OCI-LY1 (cell line): ENCODE measurements at regions not wholly inside any gene's neighbourhood (a gene's known extent, or its start where the extent isn't known, plus 50 kb on each side); places are given as distances from the start of the nearest gene placed in this dataset.

Experiments used
- H2AFZ ChIP-seq: fragments of 200-600 bp; sonication (generic), shearing (Covaris generic); 2 replicates; pipeline ENCODE4 v1.6.0; 2014; ENCODE audit warnings: antibody characterized with exemption, mild to moderate bottlenecking, low read length
- H3F3A ChIP-seq: fragments of 200-600 bp; sonication (generic), shearing (Covaris generic); 2 replicates; pipeline ENCODE4 v1.6.0; 2014; ENCODE audit warnings: mild to moderate bottlenecking, antibody characterized with exemption, low read length, moderate library complexity; ENCODE audit not compliant: insufficient read depth
- H3K27ac ChIP-seq: fragments of 200-600 bp; sonication (generic); 2 replicates; pipeline ENCODE4 v1.5.1; 2014; ENCODE audit warnings: low read length, mixed run types, mild to moderate bottlenecking, low read depth; ENCODE audit not compliant: poor library complexity, severe bottlenecking
- H3K27me3 ChIP-seq: fragments of 200-600 bp; sonication (generic); 2 replicates; pipeline ENCODE4 v1.6.0; 2014; ENCODE audit warnings: antibody characterized with exemption, mild to moderate bottlenecking, low read length, moderate library complexity; ENCODE audit not compliant: insufficient read depth
- H3K36me3 ChIP-seq: fragments of 200-600 bp; sonication (generic); 2 replicates; pipeline ENCODE4 v1.6.1; 2014; ENCODE audit warnings: mild to moderate bottlenecking, antibody characterized with exemption, low read length, moderate library complexity, mixed read lengths; ENCODE audit not compliant: insufficient read depth
- H3K4me1 ChIP-seq: fragments of 200-600 bp; sonication (generic); 2 replicates; pipeline ENCODE4 v1.5.1; 2014; ENCODE audit warnings: mild to moderate bottlenecking, low read length, moderate library complexity; ENCODE audit not compliant: insufficient read depth, severe bottlenecking
- H3K4me2 ChIP-seq: fragments of 200-600 bp; sonication (generic), shearing (Covaris generic); 2 replicates; pipeline ENCODE4 v1.6.1; 2014; ENCODE audit warnings: low read length
- H3K4me3 ChIP-seq: fragments of 200-600 bp; sonication (generic); 2 replicates; pipeline ENCODE4 v1.5.1; 2014; ENCODE audit warnings: low read length, low read depth, mild to moderate bottlenecking, mixed read lengths; ENCODE audit not compliant: poor library complexity, severe bottlenecking
- H3K79me2 ChIP-seq: fragments of 200-600 bp; shearing (Covaris generic); 2 replicates; pipeline ENCODE4 v1.6.1; 2016; ENCODE audit warnings: mixed run types, low read length, mixed read lengths; ENCODE audit not compliant: insufficient read depth
- H3K9ac ChIP-seq: fragments of 200-600 bp; sonication (generic), shearing (Covaris generic); 2 replicates; pipeline ENCODE4 v1.6.1; 2014; ENCODE audit warnings: mild to moderate bottlenecking, low read length, mixed read lengths
- H3K9me2 ChIP-seq: fragments of 200-600 bp; sonication (generic), shearing (Covaris generic); 2 replicates; pipeline ENCODE4 v1.6.1; 2014; ENCODE audit warnings: low read depth, mild to moderate bottlenecking, low read length, mixed read lengths
- H3K9me3 ChIP-seq: fragments of 200-600 bp; shearing (Covaris generic); 2 replicates; pipeline ENCODE4 v1.6.1; 2014; ENCODE audit warnings: low read length, mixed read lengths
- H4K20me1 ChIP-seq: fragments of 200-600 bp; sonication (generic), shearing (Covaris generic); 2 replicates; pipeline ENCODE4 v1.6.0; 2016; ENCODE audit warnings: mild to moderate bottlenecking, low read length; ENCODE audit not compliant: insufficient read depth
- CTCF ChIP-seq: fragments of 200-600 bp; sonication (generic), shearing (Covaris generic); IDR thresholded peaks from 2 replicates; pipeline ENCODE4 v1.5.1; 2017; ENCODE audit warnings: mild to moderate bottlenecking, antibody characterized with exemption, low read length, moderate library complexity, mixed read lengths
- EZH2 ChIP-seq: fragments of 200-600 bp; sonication (generic), shearing (Covaris generic); IDR thresholded peaks from 2 replicates; pipeline ENCODE4 v1.8.0; 2017; ENCODE audit warnings: borderline replicate concordance, mixed run types, mild to moderate bottlenecking, antibody characterized with exemption, low read length, moderate library complexity, mixed read lengths

GRCh38 chr9:75289332-75289731 is 201.0 kb downstream of the OSTF1 start:
- H3K79me2 ChIP-seq, result no peaks in the 10 kb centered on the region
- H3K4me1 ChIP-seq, result no peaks in the 10 kb centered on the region
- H3F3A ChIP-seq, result no peaks in the 10 kb centered on the region
- no peak overlapping the region for H3K4me3 ChIP-seq
- no peak overlapping the region for H3K27ac ChIP-seq
- TF ChIP-seq CTCF (no peak), EZH2 (no peak)
- no peak overlapping the region for H2AFZ ChIP-seq
- no peaks in the 10 kb centered on the region for H3K36me3 ChIP-seq
- no peaks in the 10 kb centered on the region for H3K27me3 ChIP-seq
- no peak overlapping the region for H3K4me2 ChIP-seq
- no peaks in the 10 kb centered on the region for H4K20me1 ChIP-seq
- H3K9ac ChIP-seq, result no peak overlapping the region
- H3K9me3 ChIP-seq, result no peaks in the 10 kb centered on the region
- no peaks in the 10 kb centered on the region for H3K9me2 ChIP-seq

- H4K20me1 ChIP-seq, result no peaks in the 10 kb centered on the region
- no peaks in the 10 kb centered on the region for H3K9me3 ChIP-seq
- H3K27me3 ChIP-seq, result no peaks in the 10 kb centered on the region
- H3K27ac ChIP-seq, result no peak overlapping the region
- H3F3A ChIP-seq, result no peaks in the 10 kb centered on the region
- no peak overlapping the region for H3K4me3 ChIP-seq
- H3K79me2 ChIP-seq, result no peaks in the 10 kb centered on the region
- no peaks in the 10 kb centered on the region for H3K36me3 ChIP-seq
- TF ChIP-seq CTCF (peak; percentile 28; the same call in 1 of the 2 replicates), EZH2 (no peak)
- H3K4me2 ChIP-seq, result no peak overlapping the region
- H3K4me1 ChIP-seq, result no peaks in the 10 kb centered on the region
- H2AFZ ChIP-seq, result no peak overlapping the region
- no peak overlapping the region for H3K9ac ChIP-seq
- no peaks in the 10 kb centered on the region for H3K9me2 ChIP-seq
Measured at GRCh38 chr9:75299324-75299723, 211.0 kb downstream of the OSTF1 start.

GRCh38 chr9:75333624-75334023 is 245.3 kb downstream of the OSTF1 start:
- H3K79me2 ChIP-seq, result no peaks in the 10 kb centered on the region
- no peak overlapping the region for H3K9ac ChIP-seq
- no peak overlapping the region for H2AFZ ChIP-seq
- no peaks in the 10 kb centered on the region for H3K36me3 ChIP-seq
- H3K9me3 ChIP-seq, result no peaks in the 10 kb centered on the region
- TF ChIP-seq CTCF (peak; percentile 19; the same call in 1 of the 2 replicates), EZH2 (no peak)
- H3F3A ChIP-seq, result no peaks in the 10 kb centered on the region
- no peak overlapping the region for H3K4me3 ChIP-seq
- no peaks in the 10 kb centered on the region for H3K4me1 ChIP-seq
- H3K27ac ChIP-seq, result no peak overlapping the region
- no peaks in the 10 kb centered on the region for H3K27me3 ChIP-seq
- H3K9me2 ChIP-seq, result no peaks in the 10 kb centered on the region
- H4K20me1 ChIP-seq, result no peaks in the 10 kb centered on the region
- no peak overlapping the region for H3K4me2 ChIP-seq
